IMR-90 (cell line): ENCODE measurements at regions not wholly inside any gene's neighbourhood (a gene's known extent, or its start where the extent isn't known, plus 50 kb on each side); places are given as distances from the start of the nearest gene placed in this dataset.

Experiments
- ATAC-seq: fragments of 200-7000 bp; cut with Tn5 transposase; 2 replicates; pipeline ENCODE4 v1.9.1; 2020; ENCODE audit warnings: low read depth, mild to moderate bottlenecking, moderate library complexity
- BruUV-seq: library from RNA; stranded (reverse); fragments of 400-500 nt; replicated peaks from 2 replicates; lab custom pipeline; 2021; lab: Mats Ljungman, UMichigan
- CTCF ChIA-PET: fragments of 300-600 bp; formaldehyde crosslinking; extraction: SDS; loops from one replicate; lab custom pipeline; 2021; ENCODE audit warnings: antibody characterized with exemption; lab: Yijun Ruan, JAX
- POLR2A ChIA-PET: fragments of 300-600 bp; sonication (Branson Sonifier 250); formaldehyde crosslinking; loops from one replicate; lab custom pipeline; 2022; ENCODE audit warnings: antibody characterized with exemption; ENCODE audit not compliant: unreplicated experiment; lab: Charles Lee
- DNase-seq: peaks from one replicate; pipeline ENCODE4 v3.0.0; 2013
- H2AFZ ChIP-seq: replicated peaks from 2 replicates; pipeline ENCODE3; 2013; ENCODE audit warnings: low read length, mild to moderate bottlenecking; ENCODE audit not compliant: poor library complexity
- H2AK5ac ChIP-seq: 2 replicates; pipeline ENCODE4 v1.6.1; 2013; ENCODE audit warnings: low read depth, low read length, inconsistent platforms
- H2AK9ac ChIP-seq: replicated peaks from 2 replicates; pipeline ENCODE3; 2013; ENCODE audit warnings: mild to moderate bottlenecking, low read depth, low read length, moderate library complexity; ENCODE audit not compliant: poor library complexity
- H2BK120ac ChIP-seq: 2 replicates; pipeline ENCODE4 v1.6.1; 2013; ENCODE audit warnings: low read depth, low read length, inconsistent platforms
- H2BK15ac ChIP-seq: 3 replicates; pipeline ENCODE4 v1.6.1; 2013; ENCODE audit warnings: low read depth, low read length, inconsistent platforms
- H2BK20ac ChIP-seq: 2 replicates; pipeline ENCODE4 v1.6.1; 2013; ENCODE audit warnings: low read depth, mild to moderate bottlenecking, inconsistent platforms, low read length, moderate library complexity
- H2BK5ac ChIP-seq: 2 replicates; pipeline ENCODE4 v1.6.1; 2013; ENCODE audit warnings: mild to moderate bottlenecking, low read depth, low read length, inconsistent platforms; ENCODE audit not compliant: poor library complexity, severe bottlenecking
- H3K14ac ChIP-seq: replicated peaks from 2 replicates; pipeline ENCODE4 v1.6.1; 2013; ENCODE audit warnings: low read depth, low read length, inconsistent platforms
- H3K18ac ChIP-seq: 2 replicates; pipeline ENCODE4 v1.6.1; 2013; ENCODE audit warnings: low read depth, low read length, control low read depth
- H3K23ac ChIP-seq: 2 replicates; pipeline ENCODE4 v1.6.1; 2013; ENCODE audit warnings: low read depth, low read length, inconsistent platforms
- H3K27ac ChIP-seq: 2 replicates; pipeline ENCODE4 v1.5.1; 2013; ENCODE audit warnings: mild to moderate bottlenecking, control low read depth, low read length; ENCODE audit not compliant: insufficient read depth
- H3K27me3 ChIP-seq: 2 replicates; pipeline ENCODE4 v1.6.1; 2013; ENCODE audit warnings: low read length; ENCODE audit not compliant: control insufficient read depth, insufficient read depth
- H3K36me3 ChIP-seq: 2 replicates; pipeline ENCODE4 v1.6.1; 2013; ENCODE audit warnings: low read length, mixed read lengths; ENCODE audit not compliant: control insufficient read depth, insufficient read depth
- H3K4ac ChIP-seq: 2 replicates; pipeline ENCODE4 v1.6.1; 2013; ENCODE audit warnings: low read depth, low read length, inconsistent platforms
- H3K4me1 ChIP-seq: 2 replicates; pipeline ENCODE4 v1.6.1; 2013; ENCODE audit warnings: low read length, mixed read lengths; ENCODE audit not compliant: control insufficient read depth, insufficient read depth
- H3K4me2 ChIP-seq: 2 replicates; pipeline ENCODE4 v1.6.1; 2013; ENCODE audit warnings: low read depth, mild to moderate bottlenecking, control low read depth, low read length, moderate library complexity
- H3K4me3 ChIP-seq: 2 replicates; pipeline ENCODE4 v1.5.1; 2013; ENCODE audit warnings: low read depth, mild to moderate bottlenecking, control low read depth, low read length, moderate library complexity; ENCODE audit not compliant: insufficient read depth
- H3K56ac ChIP-seq: 2 replicates; pipeline ENCODE4 v1.6.1; 2013; ENCODE audit warnings: low read length, inconsistent platforms; ENCODE audit not compliant: insufficient read depth; ENCODE audit errors: extremely low read depth
- H3K79me1 ChIP-seq, 2 experiments: 2 replicates each; pipeline ENCODE4 v1.6.1; 2013; ENCODE audit warnings: low read length in 2 of 2, inconsistent platforms in 1 of 2, low read depth in 1 of 2
- H3K9ac ChIP-seq: 2 replicates; pipeline ENCODE4 v1.6.1; 2013; ENCODE audit warnings: low read depth, low read length, control low read depth
- H3K9me1 ChIP-seq: 2 replicates; pipeline ENCODE4 v1.6.1; 2013; ENCODE audit warnings: low read length, inconsistent platforms; ENCODE audit not compliant: insufficient read depth
- H3K9me3 ChIP-seq: 2 replicates; pipeline ENCODE4 v1.6.1; 2013; ENCODE audit warnings: low read length; ENCODE audit not compliant: control insufficient read depth, insufficient read depth
- H4K20me1 ChIP-seq: 2 replicates; pipeline ENCODE4 v1.6.1; 2013; ENCODE audit warnings: low read length, inconsistent platforms; ENCODE audit not compliant: insufficient read depth
- H4K5ac ChIP-seq: 2 replicates; pipeline ENCODE4 v1.6.1; 2013; ENCODE audit warnings: mild to moderate bottlenecking, low read depth, low read length, control low read depth
- H4K8ac ChIP-seq, 2 experiments: 2 replicates each; pipeline ENCODE4 v1.6.1; 2013; ENCODE audit warnings: low read depth in 2 of 2, low read length in 2 of 2, control low read depth in 1 of 2, inconsistent platforms in 1 of 2
- H4K91ac ChIP-seq: 2 replicates; pipeline ENCODE4 v1.6.1; 2013; ENCODE audit warnings: low read depth, low read length, inconsistent platforms; ENCODE audit not compliant: insufficient read depth
- BHLHE40 ChIP-seq: fragments of 150-350 bp; IDR thresholded peaks from 2 replicates; pipeline ENCODE4 v1.6.1; 2016; ENCODE audit warnings: mild to moderate bottlenecking, low read depth, low read length
- CEBPB ChIP-seq: IDR thresholded peaks from 2 replicates; pipeline ENCODE4 v1.6.1; 2012; ENCODE audit warnings: low read depth, low read length, improper control_type of control experiment
- CHD1 ChIP-seq: IDR thresholded peaks from 2 replicates; pipeline ENCODE4 v1.6.1; 2012; ENCODE audit warnings: low read depth, low read length, improper control_type of control experiment
- FOS ChIP-seq: fragments of 150-350 bp; IDR thresholded peaks from 2 replicates; pipeline ENCODE4 v1.6.1; 2016; ENCODE audit warnings: low read depth, low read length
- MAFK ChIP-seq: IDR thresholded peaks from 2 replicates; pipeline ENCODE4 v1.6.1; 2012; ENCODE audit warnings: low read depth, low read length, improper control_type of control experiment
- MAZ ChIP-seq: IDR thresholded peaks from 2 replicates; pipeline ENCODE4 v1.6.1; 2012; ENCODE audit warnings: low read depth, mild to moderate bottlenecking, low read length, improper control_type of control experiment, moderate library complexity, borderline replicate concordance
- MXI1 ChIP-seq: IDR thresholded peaks from 2 replicates; pipeline ENCODE4 v1.6.1; 2012; ENCODE audit warnings: low read depth, mild to moderate bottlenecking, low read length, moderate library complexity, borderline replicate concordance
- NFE2L2 ChIP-seq: fragments of 150-350 bp; IDR thresholded peaks from 2 replicates; pipeline ENCODE4 v1.6.1; 2016; ENCODE audit warnings: low read depth, mild to moderate bottlenecking, low read length
- POLR2A ChIP-seq: IDR thresholded peaks from 2 replicates; pipeline ENCODE4 v1.6.1; 2012; ENCODE audit warnings: mild to moderate bottlenecking, low read depth, low read length
- RAD21 ChIP-seq: IDR thresholded peaks from 2 replicates; pipeline ENCODE4 v1.6.1; 2012; ENCODE audit warnings: low read length, improper control_type of control experiment
- RCOR1 ChIP-seq: IDR thresholded peaks from 2 replicates; pipeline ENCODE4 v1.6.1; 2012; ENCODE audit warnings: mild to moderate bottlenecking, low read length, improper control_type of control experiment; ENCODE audit not compliant: insufficient replicate concordance
- RFX5 ChIP-seq: IDR thresholded peaks from 2 replicates; pipeline ENCODE4 v1.8.0; 2012; ENCODE audit warnings: low read depth, mild to moderate bottlenecking, low read length, moderate library complexity
- SMC3 ChIP-seq: fragments of 150-350 bp; IDR thresholded peaks from 2 replicates; pipeline ENCODE4 v1.6.1; 2016; ENCODE audit warnings: low read depth, mild to moderate bottlenecking, antibody characterized with exemption, low read length, moderate library complexity
- WGBS, 2 experiments: methylation state at CpG; one replicate each; pipeline versions ENCODE4 v1.1.5 to v1.1.7; 2013; ENCODE audit warnings: missing lambda C conversion rate in 2 of 2; ENCODE audit not compliant: insufficient read length in 1 of 2; ENCODE audit errors: extremely low coverage in 2 of 2; 5-methylcytosine and 5-hydroxymethylcytosine counted together
- dilution Hi-C: fragments of 300-500 bp; cut with HindIII; formaldehyde crosslinking; loops from one replicate; pipeline ENCODE4 v1.14.3; 2018; ENCODE audit warnings: low sequenced_read_pairs; ENCODE audit not compliant: unreplicated experiment
- in situ Hi-C: fragments of 300-500 bp; cut with MboI; formaldehyde crosslinking; loops from 3 replicates; pipeline ENCODE4 v1.14.3; 2019; ENCODE audit warnings: low sequenced_read_pairs, inconsistent platforms, mixed read lengths
- intact Hi-C: fragments of 100-400 bp; cut with micrococcal nuclease; formaldehyde crosslinking; loops from 2 replicates; pipeline ENCODE4 v1.10.0; 2022
- TF ChIP-seq, protein P1 (sequence below): fragments of 150-350 bp; IDR thresholded peaks from 2 replicates; pipeline ENCODE4 v1.6.1; 2016; ENCODE audit warnings: low read depth, mild to moderate bottlenecking, low read length, moderate library complexity, borderline replicate concordance
- TF ChIP-seq, protein P2 (sequence below): conservative IDR thresholded peaks from 2 replicates; pipeline ENCODE4 v1.5.1; 2012; ENCODE audit warnings: mild to moderate bottlenecking, low read depth, low read length, improper control_type of control experiment
- TF ChIP-seq, protein P3 (sequence below): fragments of 150-350 bp; IDR thresholded peaks from 2 replicates; pipeline ENCODE4 v1.6.1; 2017; ENCODE audit warnings: mild to moderate bottlenecking, antibody characterized with exemption, low read length, low read depth

DNA sequence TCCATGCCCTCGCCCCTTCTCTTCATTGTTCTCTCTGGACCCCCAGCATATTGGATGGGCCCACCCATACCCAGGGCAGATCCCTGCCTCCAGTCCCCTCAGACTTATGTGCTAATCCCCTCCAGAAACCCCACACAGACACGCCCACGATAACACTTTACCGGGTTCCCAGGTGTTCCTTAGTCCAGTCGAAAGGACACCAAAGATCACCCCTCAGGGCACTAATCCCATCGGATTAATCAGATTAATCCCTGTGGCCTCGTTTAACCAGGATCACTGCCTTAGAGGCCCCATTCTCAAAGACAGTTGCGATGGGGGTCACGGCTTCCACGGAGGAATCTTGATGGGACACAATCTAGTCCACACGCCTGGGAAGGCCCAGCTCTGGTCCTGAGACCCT is 80.8 kb downstream of the SHANK2 start:
- Histone ChIP-seq H3K4me2 (no peak overlapping the region), H3K9ac (no peak overlapping the region), H3K56ac (no peak overlapping the region), H2AFZ (no peak overlapping the region), H2BK15ac (no peak overlapping the region), H3K4ac (no peak overlapping the region), H2BK5ac (no peak overlapping the region), H2BK20ac (no peak overlapping the region), H4K5ac (no peak overlapping the region), H3K4me3 (no peak overlapping the region), H3K23ac (no peak overlapping the region), H2BK120ac (no peak overlapping the region), H3K36me3 (no peaks in the 10 kb centered on the region), H2AK5ac (no peak overlapping the region), H4K91ac (no peak overlapping the region), H3K27me3 (no peaks in the 10 kb centered on the region), H3K27ac (no peak overlapping the region), H4K20me1 (no peaks in the 10 kb centered on the region; the same call in none of the 2 replicates), H3K79me1 (no peaks in the 10 kb centered on the region), H3K14ac (no peak overlapping the region), H2AK9ac (no peak overlapping the region), H3K9me1 (no peaks in the 10 kb centered on the region), H4K8ac (no peak overlapping the region), H3K18ac (no peak overlapping the region), H3K9me3 (peaks cover 3% of the 10 kb centered on the region; the same call in 1 of the 2 replicates), H3K4me1 (no peaks in the 10 kb centered on the region)
- DNase-seq (no peak), ATAC-seq (no peak)
- intact Hi-C loops: no loop called here
- POLR2A ChIA-PET: no interaction called here
- in situ Hi-C loops: no loop called here
- dilution Hi-C loops: no loop called here
- TF ChIP-seq RFX5 (no peak), MAFK (no peak), RAD21 (no peak), POLR2A (no peak), SMC3 (no peak), MAZ (no peak), CHD1 (no peak), CEBPB (no peak), BHLHE40 (no peak), FOS (no peak), NFE2L2 (no peak), MXI1 (no peak), RCOR1 (no peak)
- TF ChIP-seq, protein P1, sequence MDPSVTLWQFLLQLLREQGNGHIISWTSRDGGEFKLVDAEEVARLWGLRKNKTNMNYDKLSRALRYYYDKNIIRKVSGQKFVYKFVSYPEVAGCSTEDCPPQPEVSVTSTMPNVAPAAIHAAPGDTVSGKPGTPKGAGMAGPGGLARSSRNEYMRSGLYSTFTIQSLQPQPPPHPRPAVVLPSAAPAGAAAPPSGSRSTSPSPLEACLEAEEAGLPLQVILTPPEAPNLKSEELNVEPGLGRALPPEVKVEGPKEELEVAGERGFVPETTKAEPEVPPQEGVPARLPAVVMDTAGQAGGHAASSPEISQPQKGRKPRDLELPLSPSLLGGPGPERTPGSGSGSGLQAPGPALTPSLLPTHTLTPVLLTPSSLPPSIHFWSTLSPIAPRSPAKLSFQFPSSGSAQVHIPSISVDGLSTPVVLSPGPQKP: no peak
- TF ChIP-seq, protein P2, sequence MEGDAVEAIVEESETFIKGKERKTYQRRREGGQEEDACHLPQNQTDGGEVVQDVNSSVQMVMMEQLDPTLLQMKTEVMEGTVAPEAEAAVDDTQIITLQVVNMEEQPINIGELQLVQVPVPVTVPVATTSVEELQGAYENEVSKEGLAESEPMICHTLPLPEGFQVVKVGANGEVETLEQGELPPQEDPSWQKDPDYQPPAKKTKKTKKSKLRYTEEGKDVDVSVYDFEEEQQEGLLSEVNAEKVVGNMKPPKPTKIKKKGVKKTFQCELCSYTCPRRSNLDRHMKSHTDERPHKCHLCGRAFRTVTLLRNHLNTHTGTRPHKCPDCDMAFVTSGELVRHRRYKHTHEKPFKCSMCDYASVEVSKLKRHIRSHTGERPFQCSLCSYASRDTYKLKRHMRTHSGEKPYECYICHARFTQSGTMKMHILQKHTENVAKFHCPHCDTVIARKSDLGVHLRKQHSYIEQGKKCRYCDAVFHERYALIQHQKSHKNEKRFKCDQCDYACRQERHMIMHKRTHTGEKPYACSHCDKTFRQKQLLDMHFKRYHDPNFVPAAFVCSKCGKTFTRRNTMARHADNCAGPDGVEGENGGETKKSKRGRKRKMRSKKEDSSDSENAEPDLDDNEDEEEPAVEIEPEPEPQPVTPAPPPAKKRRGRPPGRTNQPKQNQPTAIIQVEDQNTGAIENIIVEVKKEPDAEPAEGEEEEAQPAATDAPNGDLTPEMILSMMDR: no peak
- TF ChIP-seq, protein P3, sequence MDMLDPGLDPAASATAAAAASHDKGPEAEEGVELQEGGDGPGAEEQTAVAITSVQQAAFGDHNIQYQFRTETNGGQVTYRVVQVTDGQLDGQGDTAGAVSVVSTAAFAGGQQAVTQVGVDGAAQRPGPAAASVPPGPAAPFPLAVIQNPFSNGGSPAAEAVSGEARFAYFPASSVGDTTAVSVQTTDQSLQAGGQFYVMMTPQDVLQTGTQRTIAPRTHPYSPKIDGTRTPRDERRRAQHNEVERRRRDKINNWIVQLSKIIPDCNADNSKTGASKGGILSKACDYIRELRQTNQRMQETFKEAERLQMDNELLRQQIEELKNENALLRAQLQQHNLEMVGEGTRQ: no peak
- 65% methylated on average over 8 of the region's 11 CpGs; no CpG with 5 or more reads in 1 of the 2 experiments for WGBS, 2 experiments
- BruUV-seq: no TSS peak
- CTCF ChIA-PET: no interaction called here
